Choroid plexus epithelial cell (primary cell): ENCODE measurements at regions not wholly inside any gene's neighbourhood (a gene's known extent, or its start where the extent isn't known, plus 50 kb on each side); places are given as distances from the start of the nearest gene placed in this dataset.
"Not testable (repeated sequence)": the region's sequence is repeated elsewhere in the genome, so short reads cannot be mapped to it uniquely, and the experiment has no call there.

Experiments used
- DNase-seq: peaks from one replicate; pipeline ENCODE4 v3.0.0-alpha.2; 2010; ENCODE audit warnings: low read depth
- H3K4me3 ChIP-seq: 2 replicates; pipeline ENCODE4 v1.5.1; 2011; ENCODE audit warnings: low read depth, mild to moderate bottlenecking, control low read depth, low read length, moderate library complexity
- TF ChIP-seq, protein P1 (sequence below): conservative IDR thresholded peaks from 2 replicates; pipeline ENCODE4 v1.5.1; 2011; ENCODE audit warnings: low read depth, mild to moderate bottlenecking, control low read depth, inconsistent platforms, low read length, moderate library complexity

DNA sequence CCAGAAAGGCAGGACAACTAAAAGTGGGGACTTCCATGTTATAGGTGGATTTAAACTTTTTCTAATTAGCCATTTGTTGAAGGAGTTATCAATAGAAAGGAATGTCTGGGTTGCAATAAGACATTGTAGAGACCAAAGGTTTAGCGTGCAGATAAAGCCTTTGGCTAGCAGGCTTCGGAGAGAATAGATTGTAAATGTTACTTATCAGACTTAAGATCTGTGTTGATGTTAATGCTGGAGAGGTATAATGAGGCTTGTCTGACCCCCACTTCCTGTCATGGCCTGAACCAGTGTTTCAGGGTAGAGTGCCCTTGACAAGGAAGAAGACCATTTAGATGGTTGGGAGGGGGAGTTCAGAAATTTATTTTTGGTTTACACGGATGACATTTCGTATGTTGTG is 67.1 kb upstream of the SPIN4 start:
- TF ChIP-seq, protein P1, sequence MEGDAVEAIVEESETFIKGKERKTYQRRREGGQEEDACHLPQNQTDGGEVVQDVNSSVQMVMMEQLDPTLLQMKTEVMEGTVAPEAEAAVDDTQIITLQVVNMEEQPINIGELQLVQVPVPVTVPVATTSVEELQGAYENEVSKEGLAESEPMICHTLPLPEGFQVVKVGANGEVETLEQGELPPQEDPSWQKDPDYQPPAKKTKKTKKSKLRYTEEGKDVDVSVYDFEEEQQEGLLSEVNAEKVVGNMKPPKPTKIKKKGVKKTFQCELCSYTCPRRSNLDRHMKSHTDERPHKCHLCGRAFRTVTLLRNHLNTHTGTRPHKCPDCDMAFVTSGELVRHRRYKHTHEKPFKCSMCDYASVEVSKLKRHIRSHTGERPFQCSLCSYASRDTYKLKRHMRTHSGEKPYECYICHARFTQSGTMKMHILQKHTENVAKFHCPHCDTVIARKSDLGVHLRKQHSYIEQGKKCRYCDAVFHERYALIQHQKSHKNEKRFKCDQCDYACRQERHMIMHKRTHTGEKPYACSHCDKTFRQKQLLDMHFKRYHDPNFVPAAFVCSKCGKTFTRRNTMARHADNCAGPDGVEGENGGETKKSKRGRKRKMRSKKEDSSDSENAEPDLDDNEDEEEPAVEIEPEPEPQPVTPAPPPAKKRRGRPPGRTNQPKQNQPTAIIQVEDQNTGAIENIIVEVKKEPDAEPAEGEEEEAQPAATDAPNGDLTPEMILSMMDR = no peak
- DNase-seq = no peak
- no peak overlapping the region for H3K4me3 ChIP-seq

DNA sequence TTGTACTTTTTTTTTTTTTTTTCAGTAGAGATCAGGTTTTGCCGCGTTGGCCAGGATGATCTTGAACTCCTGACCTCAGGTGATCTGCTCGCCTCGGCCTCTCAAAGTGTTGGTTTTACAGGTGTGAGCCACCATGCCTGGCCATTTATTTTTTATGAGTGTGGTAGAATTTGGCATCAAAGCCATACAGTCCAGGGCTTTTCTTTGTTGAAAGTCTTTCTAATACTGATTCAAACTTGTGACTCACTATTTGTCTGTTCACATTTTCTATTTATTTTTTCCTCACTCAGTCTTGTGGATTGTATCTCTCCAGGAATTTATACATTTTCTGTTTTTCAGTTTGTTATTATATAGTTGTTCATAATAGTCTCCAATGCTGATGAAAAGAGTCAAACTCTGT is 66.5 kb upstream of the SPIN4 start:
- H3K4me3 ChIP-seq = no peak overlapping the region
- TF ChIP-seq, protein P1 = no peak
- DNase-seq = no peak

- H3K4me3 ChIP-seq, DNase-seq: not testable (repeated sequence)
Observed at GRCh38 chrX:63409934-63410333, 58.8 kb upstream of the SPIN4 start.

DNA sequence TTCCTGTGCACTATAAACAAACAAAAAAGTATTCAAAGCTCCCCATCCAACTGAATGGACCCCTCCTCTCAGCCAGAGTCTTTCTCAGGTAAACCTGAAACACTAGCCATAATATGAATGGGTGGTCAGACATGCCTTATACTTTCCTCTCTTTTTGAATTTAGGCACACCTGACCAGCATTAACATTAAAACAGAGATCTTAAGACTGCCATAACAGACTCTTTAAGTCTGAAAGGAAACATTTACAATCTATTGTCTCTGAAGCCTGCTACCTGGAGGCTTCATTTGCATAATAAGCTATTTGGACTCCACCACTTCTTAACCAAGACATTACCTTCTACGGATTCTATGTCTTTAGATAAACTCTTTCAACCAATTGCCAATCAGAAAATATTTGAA is 56.9 kb upstream of the SPIN4 start:
- TF ChIP-seq, protein P1 = no peak
- no peak overlapping the region for H3K4me3 ChIP-seq
- DNase-seq = no peak

- H3K4me3 ChIP-seq = no peak overlapping the region
- no peak for DNase-seq
Observed at GRCh38 chrX:63404332-63404731, 53.2 kb upstream of the SPIN4 start.

DNA sequence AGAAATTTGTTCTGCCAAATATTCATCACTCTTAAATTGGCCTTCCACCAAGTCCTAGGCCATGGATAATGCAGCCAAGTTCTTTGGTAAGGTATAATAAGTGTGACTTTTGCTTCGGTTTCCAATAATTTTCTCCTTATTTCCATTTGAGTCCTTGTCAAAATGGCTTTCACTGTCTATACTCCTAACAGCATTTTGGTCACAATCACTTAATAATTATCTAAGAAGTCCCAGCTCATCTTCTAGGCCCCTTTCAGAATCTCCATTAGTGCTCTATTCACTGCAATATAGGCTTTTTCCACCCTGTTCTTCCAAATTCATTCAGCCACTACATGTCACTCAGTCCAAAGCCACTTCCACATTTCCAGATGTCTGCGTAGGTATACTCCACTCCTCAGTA is 51.0 kb upstream of the SPIN4 start:
- H3K4me3 ChIP-seq = no peak overlapping the region
- no peak for DNase-seq
- TF ChIP-seq, protein P1 = no peak

More at GRCh38 chrX:63404332-63404731, 53.2 kb upstream of the SPIN4 start:
- TF ChIP-seq, protein P1 = no peak
